Germinal center (tissue), 1 donor: ENCODE measurements at regions not wholly inside any gene's neighbourhood (a gene's known extent, or its start where the extent isn't known, plus 50 kb on each side); places are given as distances from the start of the nearest gene placed in this dataset.

Experiments used
- DNase-seq: peaks from one replicate; pipeline ENCODE4 v3.0.0; 2012; ENCODE audit warnings: mixed read lengths, low spot score

DNA sequence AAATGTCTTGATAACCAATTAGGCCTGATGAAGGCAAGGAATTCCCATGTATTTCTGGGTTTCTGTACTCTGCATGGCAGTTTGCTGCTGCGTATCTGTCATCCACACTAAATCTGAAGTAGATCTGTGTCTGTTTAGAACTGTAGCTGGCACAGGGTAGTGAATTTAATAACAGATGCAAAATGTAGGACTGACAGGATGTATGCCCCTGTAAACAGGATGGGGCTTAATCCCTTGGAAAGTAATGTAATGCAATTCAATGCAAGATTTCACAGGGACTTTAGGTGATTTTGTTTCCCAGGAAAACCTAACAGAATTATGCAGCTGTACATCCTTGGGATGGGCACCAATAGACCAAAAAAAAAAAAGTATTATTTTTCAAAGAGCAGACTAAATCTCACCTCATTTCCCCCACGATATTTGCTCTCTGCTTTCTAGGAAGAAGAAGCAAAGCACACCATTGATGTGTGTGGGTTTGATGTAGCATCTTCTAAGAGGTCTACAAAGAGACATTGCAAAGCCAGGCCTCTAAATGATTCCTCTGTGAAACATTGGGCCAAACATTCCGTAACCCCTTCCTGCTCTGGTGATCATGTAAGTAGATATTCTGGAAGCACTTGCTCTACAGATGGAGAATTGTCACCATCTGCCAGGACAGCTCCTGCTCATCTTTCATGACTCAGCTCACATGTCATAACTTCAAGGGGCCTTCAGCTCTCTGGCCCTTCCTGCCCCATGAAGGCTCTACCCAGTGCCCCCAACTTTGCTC lies 464.3 kb upstream of the RGMA start:
- no peak for DNase-seq

GRCh38 chr15:93543093-93543492 lies 454.1 kb upstream of the RGMA start:
- no peak for DNase-seq

GRCh38 chr15:93527374-93528050 lies 438.5 kb upstream of the RGMA start:
- DNase-seq: no peak

DNA sequence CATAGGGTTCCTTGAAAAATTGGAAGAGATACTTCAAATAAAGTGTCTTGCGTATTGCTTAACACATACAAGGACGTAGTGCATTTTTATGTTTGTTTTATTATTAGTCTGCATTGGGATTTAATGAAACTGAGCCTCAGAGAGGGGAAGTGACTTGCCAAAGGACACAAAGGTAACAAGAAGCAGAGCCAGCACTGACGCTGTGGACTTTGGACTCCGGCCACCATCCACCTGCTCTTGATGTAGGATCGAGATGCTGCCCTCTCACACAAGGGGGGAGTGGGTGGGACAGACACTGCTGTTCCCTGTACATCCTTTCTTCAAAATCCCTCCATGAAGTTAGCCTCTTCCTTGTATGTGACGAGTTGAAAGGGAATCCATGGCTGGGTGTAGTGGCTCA lies 435.4 kb upstream of the RGMA start:
- no peak for DNase-seq

GRCh38 chr15:93523481-93523880 lies 434.5 kb upstream of the RGMA start:
- no peak for DNase-seq

DNA sequence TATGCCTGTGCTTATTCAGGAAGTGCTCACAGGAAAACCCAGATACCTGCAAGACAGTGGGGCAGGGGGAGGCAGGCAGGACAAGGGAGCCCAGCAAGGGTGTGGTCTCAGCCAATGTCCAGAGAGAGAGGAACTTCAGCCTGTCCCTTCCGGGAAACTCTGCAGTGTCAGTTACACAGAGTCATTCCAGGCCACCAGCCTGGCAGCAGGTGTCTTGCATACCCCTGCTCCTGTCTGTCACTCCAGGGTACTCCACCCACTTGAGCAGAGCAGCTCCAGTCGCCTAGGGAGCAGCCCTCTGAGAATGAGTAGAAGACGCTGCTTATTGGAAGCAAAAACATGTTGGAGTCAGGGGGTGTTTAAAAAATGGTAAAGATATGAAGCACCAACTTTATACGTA lies 431.2 kb upstream of the RGMA start:
- no peak for DNase-seq

GRCh38 chr15:93519599-93519998 lies 430.6 kb upstream of the RGMA start:
- DNase-seq: no peak

- no peak for DNase-seq
Observed at GRCh38 chr15:93517176-93517575, 428.2 kb upstream of the RGMA start.

GRCh38 chr15:93515256-93516051 lies 426.4 kb upstream of the RGMA start:
- DNase-seq: no peak

DNA sequence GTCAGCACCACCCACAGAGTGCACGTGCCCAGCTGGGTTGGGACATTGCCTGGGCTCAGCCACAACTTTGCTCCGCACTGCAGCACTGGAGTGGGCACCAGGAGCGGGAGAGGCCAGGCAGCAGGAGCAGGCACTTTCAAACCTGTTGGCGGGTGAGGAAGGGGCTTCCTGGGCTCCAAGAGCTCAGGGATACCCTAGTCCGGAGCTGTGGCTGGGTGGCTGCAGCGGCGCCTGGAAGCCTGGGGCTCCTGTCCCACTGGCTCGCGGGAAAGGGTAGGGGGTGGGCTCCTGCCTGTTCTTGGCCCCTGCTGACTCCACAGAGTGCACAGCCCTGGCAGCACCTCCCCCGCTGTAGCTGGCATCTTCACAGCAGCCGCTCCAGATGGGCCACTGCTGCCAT lies 417.6 kb upstream of the RGMA start:
- DNase-seq: no peak

- no peak for DNase-seq
Observed at GRCh38 chr15:93505506-93505905, 416.5 kb upstream of the RGMA start.

- no peak for DNase-seq
Observed at GRCh38 chr15:93501946-93502345, 412.9 kb upstream of the RGMA start.

DNA sequence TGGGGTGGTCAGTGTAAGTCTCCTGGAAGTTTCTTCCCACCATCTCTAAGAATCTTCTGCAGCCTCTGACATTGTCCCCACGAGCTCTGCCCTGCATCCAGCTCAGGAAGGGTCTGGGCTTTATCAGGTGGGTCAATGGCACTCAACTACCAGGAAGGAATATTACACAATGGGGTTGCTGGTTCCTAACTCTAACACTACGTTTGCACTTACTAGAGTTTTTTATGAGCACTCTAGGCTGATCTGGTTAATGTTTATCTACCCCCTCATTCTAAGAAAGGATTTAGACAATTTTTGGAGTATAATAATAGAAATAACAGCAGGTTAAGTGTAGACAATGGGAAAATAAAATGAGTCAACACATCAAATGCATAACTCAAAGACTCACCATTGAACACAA lies 411.1 kb upstream of the RGMA start:
- DNase-seq: no peak

DNA sequence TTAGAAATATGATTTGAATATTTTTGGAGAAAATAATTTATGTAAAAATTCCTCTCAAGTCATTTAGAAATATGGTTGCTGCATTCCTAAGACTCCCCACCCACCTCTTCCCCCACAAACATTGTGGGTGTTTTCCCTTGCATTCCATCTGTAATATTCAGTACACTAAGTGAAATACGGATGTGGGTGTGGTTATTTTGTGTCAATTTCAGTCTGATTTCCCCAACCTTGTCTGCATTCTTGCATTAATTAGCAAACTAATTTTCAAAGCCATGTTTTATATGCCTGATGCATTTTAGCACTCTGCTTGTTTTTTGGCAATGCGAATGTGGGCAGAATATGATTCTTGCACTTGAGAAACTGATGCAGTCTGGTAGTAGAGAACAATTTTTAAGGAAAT lies 408.3 kb upstream of the RGMA start:
- no peak for DNase-seq

DNA sequence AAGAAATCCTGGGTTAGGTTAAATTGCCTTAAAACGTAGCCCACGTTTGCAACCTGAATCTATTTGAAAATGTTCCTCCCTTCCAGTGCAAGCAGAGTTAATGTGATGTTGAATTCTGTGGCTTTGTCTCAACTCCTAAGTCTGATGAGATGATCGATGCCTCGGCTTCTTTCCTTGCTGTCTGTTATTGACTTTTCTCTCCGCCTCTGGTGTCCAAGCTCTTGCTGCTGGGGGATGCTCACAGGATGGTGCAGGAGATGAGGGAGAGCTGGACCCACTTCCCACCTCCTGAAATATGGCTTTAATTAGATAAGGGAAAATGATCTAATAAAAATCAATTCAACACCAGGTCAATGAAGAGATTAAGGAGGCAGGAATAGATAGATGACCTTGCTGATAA lies 407.9 kb upstream of the RGMA start:
- DNase-seq: no peak

- DNase-seq: no peak
Observed at GRCh38 chr15:93495799-93496637, 407.0 kb upstream of the RGMA start.

DNA sequence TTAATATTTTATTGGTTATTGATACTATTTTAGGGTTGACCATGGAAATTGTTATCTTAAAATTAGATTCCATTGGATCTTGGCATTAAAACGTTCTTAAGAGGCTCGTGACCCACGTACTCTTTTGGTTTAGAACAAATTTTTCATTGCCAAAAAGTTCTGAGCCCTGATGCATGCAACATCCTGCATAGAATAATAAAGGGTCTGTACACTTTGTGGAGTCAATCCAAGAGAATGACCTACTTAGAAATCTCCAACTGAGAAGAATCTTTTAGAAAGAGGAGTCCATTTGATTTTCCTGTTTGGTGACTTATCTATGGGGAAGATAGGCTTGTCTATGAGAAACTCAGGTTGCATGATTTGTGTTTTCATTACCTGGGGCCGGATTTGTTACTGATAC lies 404.2 kb upstream of the RGMA start:
- no peak for DNase-seq

DNA sequence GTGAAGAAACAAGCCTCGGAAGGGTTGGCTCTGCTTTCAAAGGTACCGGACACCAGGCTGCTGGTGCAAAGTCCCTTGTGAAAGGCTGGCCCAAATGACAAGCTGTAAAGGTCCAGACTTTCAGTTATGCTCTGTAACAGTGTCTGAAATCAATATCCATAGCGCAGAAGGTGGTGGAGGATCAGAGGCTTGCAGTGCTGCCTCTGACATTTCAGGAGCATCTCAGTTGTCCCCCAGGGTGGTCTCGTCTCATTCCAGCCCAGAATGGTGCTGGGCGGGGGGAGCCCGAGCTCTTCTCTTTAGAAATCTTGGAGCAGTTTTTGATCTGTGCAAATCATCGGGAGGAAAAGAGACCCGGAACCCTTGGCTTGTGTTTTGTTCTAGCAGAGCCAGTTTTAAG lies 402.3 kb upstream of the RGMA start:
- no peak for DNase-seq

DNA sequence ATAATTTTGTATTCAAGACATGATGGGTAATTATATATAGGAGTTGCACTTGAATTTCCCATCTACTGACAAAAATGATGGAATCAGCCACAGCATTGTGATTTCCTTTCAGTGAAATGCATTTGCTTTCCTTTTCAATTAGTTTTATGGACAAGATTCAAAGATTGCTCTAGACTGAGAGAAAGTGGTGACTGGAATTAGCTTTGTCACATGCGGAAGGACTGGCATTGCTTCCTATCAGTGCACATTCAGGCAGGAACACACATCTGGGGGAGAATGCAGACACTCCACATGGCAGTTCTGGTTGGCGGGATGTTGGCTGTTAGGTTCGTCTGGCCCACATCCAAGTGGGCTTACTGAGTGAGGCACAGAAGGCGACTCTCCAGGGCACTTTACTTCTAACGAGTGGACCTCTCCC lies 399.3 kb upstream of the RGMA start:
- DNase-seq: no peak

- DNase-seq: no peak
Observed at GRCh38 chr15:93486407-93487117, 397.6 kb upstream of the RGMA start.
